ENCODE measurements at regions not wholly inside any gene's neighbourhood (a gene's known extent, or its start where the extent isn't known, plus 50 kb on each side); places are given as distances from the start of the nearest gene placed in this dataset.

DNA sequence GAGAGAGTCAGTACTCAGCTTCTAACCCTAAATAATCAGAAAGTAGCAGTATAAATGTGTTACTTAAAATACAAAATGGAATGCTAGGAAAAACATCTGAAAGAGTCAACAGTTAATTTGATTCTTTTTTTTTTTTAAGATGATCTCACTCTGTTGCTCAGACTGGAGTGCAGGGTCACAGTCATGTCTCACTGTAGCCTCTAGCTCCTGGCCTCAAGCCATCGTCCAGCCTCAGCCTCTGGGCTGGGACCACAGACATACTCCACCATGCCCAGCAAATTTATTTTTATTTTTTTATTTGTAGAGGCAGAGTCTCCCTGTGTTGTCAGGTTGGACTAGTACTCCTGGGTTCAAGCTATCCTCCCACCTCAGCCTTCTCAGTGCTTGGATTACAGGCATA, 424.9 kb downstream of the IRX2 start:
- H3K9me3 ChIP-seq (ENCODE audit: insufficient read depth, low read length, severe bottlenecking), result no peaks in the 10 kb centered on the region
- H3K4me2 ChIP-seq (ENCODE audit: insufficient read depth, low read length), result no peak overlapping the region
- H3K4me1 ChIP-seq (ENCODE audit: insufficient read depth, low read length), result no peaks in the 10 kb centered on the region
- H4K20me1 ChIP-seq (ENCODE audit: insufficient read depth, low read length), result no peaks in the 10 kb centered on the region; the same call in 1 of the 2 replicates
- H2AFZ ChIP-seq (ENCODE audit: low read depth, low read length), result no peak overlapping the region
- no peaks in the 10 kb centered on the region for H3K79me2 ChIP-seq (ENCODE audit: insufficient read depth, low read length)
- no peaks in the 10 kb centered on the region for H3K27me3 ChIP-seq (ENCODE audit: insufficient read depth, low read length, poor library complexity)
- TF ChIP-seq, protein P1, sequence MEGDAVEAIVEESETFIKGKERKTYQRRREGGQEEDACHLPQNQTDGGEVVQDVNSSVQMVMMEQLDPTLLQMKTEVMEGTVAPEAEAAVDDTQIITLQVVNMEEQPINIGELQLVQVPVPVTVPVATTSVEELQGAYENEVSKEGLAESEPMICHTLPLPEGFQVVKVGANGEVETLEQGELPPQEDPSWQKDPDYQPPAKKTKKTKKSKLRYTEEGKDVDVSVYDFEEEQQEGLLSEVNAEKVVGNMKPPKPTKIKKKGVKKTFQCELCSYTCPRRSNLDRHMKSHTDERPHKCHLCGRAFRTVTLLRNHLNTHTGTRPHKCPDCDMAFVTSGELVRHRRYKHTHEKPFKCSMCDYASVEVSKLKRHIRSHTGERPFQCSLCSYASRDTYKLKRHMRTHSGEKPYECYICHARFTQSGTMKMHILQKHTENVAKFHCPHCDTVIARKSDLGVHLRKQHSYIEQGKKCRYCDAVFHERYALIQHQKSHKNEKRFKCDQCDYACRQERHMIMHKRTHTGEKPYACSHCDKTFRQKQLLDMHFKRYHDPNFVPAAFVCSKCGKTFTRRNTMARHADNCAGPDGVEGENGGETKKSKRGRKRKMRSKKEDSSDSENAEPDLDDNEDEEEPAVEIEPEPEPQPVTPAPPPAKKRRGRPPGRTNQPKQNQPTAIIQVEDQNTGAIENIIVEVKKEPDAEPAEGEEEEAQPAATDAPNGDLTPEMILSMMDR (IDR thresholded peaks at IDR 0.05; ENCODE audit: borderline replicate concordance, extremely low read depth, low read length, poor library complexity, severe bottlenecking), result no peak
- TF ChIP-seq EZH2 (IDR thresholded peaks at IDR 0.05; ENCODE audit: borderline replicate concordance, low read depth, low read length, severe bottlenecking), result no peak
- ATAC-seq (ENCODE audit: insufficient read depth, low read depth), result no peak
- H3K9ac ChIP-seq (ENCODE audit: low read depth, low read length), result no peak overlapping the region
- no peak for DNase-seq
- H3K36me3 ChIP-seq (ENCODE audit: insufficient read depth, low read length), result no peaks in the 10 kb centered on the region
- H3K4me3 ChIP-seq (ENCODE audit: low read depth in 1 of 2, low read length in 2 of 2), result no peak overlapping the region
- no peak overlapping the region for H3K27ac ChIP-seq (ENCODE audit: low read length)

DNA sequence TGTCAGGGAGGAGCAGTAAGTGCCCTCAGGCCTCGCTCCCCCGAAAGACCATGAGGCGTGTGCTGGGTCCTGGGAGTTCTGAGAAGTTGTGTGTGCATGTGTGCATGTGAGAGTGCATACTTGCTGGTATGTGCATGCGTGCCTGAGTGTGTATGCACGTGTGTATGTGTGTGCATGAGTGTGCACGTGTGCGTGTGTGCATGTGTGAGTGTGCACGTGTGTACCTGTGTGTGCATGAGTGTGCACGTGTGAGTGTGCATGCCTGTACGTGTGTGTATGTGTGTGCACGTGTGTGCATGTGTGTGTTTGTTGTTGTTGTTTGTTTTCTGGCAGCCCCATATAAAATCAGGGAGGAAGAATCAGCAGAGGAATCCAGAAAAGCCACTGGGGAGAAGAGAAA, 426.7 kb downstream of the IRX2 start:
- Histone ChIP-seq H4K20me1 (ENCODE audit: insufficient read depth, low read length) (no peaks in the 10 kb centered on the region; the same call in 1 of the 2 replicates), H3K4me3 (ENCODE audit: low read depth in 1 of 2, low read length in 2 of 2) (no peak overlapping the region), H3K36me3 (ENCODE audit: insufficient read depth, low read length) (no peaks in the 10 kb centered on the region), H3K27me3 (ENCODE audit: insufficient read depth, low read length, poor library complexity) (no peaks in the 10 kb centered on the region), H3K4me1 (ENCODE audit: insufficient read depth, low read length) (no peaks in the 10 kb centered on the region), H3K9me3 (ENCODE audit: insufficient read depth, low read length, severe bottlenecking) (no peaks in the 10 kb centered on the region), H3K9ac (ENCODE audit: low read depth, low read length) (no peak overlapping the region), H2AFZ (ENCODE audit: low read depth, low read length) (no peak overlapping the region), H3K79me2 (ENCODE audit: insufficient read depth, low read length) (no peaks in the 10 kb centered on the region), H3K27ac (ENCODE audit: low read length) (no peak overlapping the region), H3K4me2 (ENCODE audit: insufficient read depth, low read length) (no peak overlapping the region)
- no peak for ATAC-seq (ENCODE audit: insufficient read depth, low read depth)
- DNase-seq, result no peak
- no peak for TF ChIP-seq EZH2 (IDR thresholded peaks at IDR 0.05; ENCODE audit: borderline replicate concordance, low read depth, low read length, severe bottlenecking)
- TF ChIP-seq, protein P1 (IDR thresholded peaks at IDR 0.05; ENCODE audit: borderline replicate concordance, extremely low read depth, low read length, poor library complexity, severe bottlenecking), result no peak

DNA sequence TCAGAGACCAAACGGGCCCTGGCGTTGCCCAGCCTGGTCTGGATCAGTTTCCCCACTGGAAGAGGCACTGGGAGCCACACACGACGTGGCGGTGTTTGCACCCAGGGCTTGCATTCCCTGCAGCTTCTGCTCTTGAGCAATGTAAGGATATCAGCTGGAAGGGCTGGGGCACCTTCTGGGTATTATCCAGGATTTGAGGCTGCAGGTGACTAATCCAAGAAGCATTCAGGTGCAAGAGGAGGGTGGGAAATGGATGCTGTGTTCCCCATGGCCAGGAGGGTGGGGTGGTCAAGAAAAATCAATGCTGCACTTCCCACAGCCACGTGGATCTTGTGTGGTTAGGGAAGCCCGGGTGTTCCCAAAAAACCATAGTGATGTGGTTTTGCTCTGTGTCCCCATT, 430.9 kb downstream of the IRX2 start:
- no peaks in the 10 kb centered on the region for H3K4me1 ChIP-seq (ENCODE audit: insufficient read depth, low read length)
- TF ChIP-seq, protein P1 (IDR thresholded peaks at IDR 0.05; ENCODE audit: borderline replicate concordance, extremely low read depth, low read length, poor library complexity, severe bottlenecking), result no peak
- TF ChIP-seq EZH2 (IDR thresholded peaks at IDR 0.05; ENCODE audit: borderline replicate concordance, low read depth, low read length, severe bottlenecking), result no peak
- H4K20me1 ChIP-seq (ENCODE audit: insufficient read depth, low read length), result no peaks in the 10 kb centered on the region
- DNase-seq (no peak), ATAC-seq (ENCODE audit: insufficient read depth, low read depth) (no peak)
- H3K4me3 ChIP-seq (ENCODE audit: low read depth in 1 of 2, low read length in 2 of 2), result no peak overlapping the region
- H3K27me3 ChIP-seq (ENCODE audit: insufficient read depth, low read length, poor library complexity), result no peaks in the 10 kb centered on the region
- no peak overlapping the region for H3K4me2 ChIP-seq (ENCODE audit: insufficient read depth, low read length)
- H3K9ac ChIP-seq (ENCODE audit: low read depth, low read length), result no peak overlapping the region
- H3K79me2 ChIP-seq (ENCODE audit: insufficient read depth, low read length), result no peaks in the 10 kb centered on the region
- no peak overlapping the region for H3K27ac ChIP-seq (ENCODE audit: low read length)
- no peak overlapping the region for H2AFZ ChIP-seq (ENCODE audit: low read depth, low read length)
- H3K36me3 ChIP-seq (ENCODE audit: insufficient read depth, low read length), result no peaks in the 10 kb centered on the region
- peaks cover 3% of the 10 kb centered on the region for H3K9me3 ChIP-seq (ENCODE audit: insufficient read depth, low read length, severe bottlenecking)

DNA sequence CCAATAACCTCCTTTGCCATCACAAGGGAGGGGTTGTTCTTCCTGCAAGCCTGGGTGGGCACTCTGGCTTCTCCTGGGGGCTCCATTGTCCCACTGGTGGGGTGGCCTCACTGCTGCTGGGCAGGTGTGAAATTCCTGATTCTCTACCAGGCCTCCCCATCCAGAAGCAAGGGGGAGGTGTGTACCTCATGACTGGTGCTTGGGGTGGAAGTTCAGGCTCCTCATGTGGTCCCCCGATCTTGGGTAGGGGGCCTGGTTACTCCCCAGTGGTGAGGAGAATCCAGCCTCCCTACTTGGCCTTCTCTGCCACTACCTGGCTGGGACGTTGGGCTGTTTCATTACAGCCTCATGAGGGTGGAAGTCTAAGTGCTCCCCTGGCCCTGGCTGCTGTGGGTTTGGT, 433.9 kb downstream of the IRX2 start:
- Histone ChIP-seq H3K36me3 (ENCODE audit: insufficient read depth, low read length) (no peaks in the 10 kb centered on the region), H3K9ac (ENCODE audit: low read depth, low read length) (no peak overlapping the region), H3K9me3 (ENCODE audit: insufficient read depth, low read length, severe bottlenecking) (peaks cover 7% of the 10 kb centered on the region), H3K79me2 (ENCODE audit: insufficient read depth, low read length) (no peaks in the 10 kb centered on the region), H3K27ac (ENCODE audit: low read length) (no peak overlapping the region), H4K20me1 (ENCODE audit: insufficient read depth, low read length) (no peaks in the 10 kb centered on the region), H3K4me2 (ENCODE audit: insufficient read depth, low read length) (no peak overlapping the region), H3K27me3 (ENCODE audit: insufficient read depth, low read length, poor library complexity) (no peaks in the 10 kb centered on the region), H3K4me3 (ENCODE audit: low read depth in 1 of 2, low read length in 2 of 2) (no peak overlapping the region), H3K4me1 (ENCODE audit: insufficient read depth, low read length) (no peaks in the 10 kb centered on the region), H2AFZ (ENCODE audit: low read depth, low read length) (no peak overlapping the region)
- TF ChIP-seq, protein P1 (IDR thresholded peaks at IDR 0.05; ENCODE audit: borderline replicate concordance, extremely low read depth, low read length, poor library complexity, severe bottlenecking), result no peak
- TF ChIP-seq EZH2 (IDR thresholded peaks at IDR 0.05; ENCODE audit: borderline replicate concordance, low read depth, low read length, severe bottlenecking), result no peak
- DNase-seq (no peak), ATAC-seq (ENCODE audit: insufficient read depth, low read depth) (no peak)

Measured in DND-41 (cell line).